Naive B cell (primary cell): ENCODE measurements at regions not wholly inside any gene's neighbourhood (a gene's known extent, or its start where the extent isn't known, plus 50 kb on each side); places are given as distances from the start of the nearest gene placed in this dataset.

Experiments used
- ATAC-seq, 2 donors: fragments of 150-1000 bp; cut with Tn5 transposase; 2 replicates each; pipeline ENCODE4 v1.10.0; 2021; ENCODE audit warnings: low read depth in 2 of 2, mild to moderate bottlenecking in 2 of 2, moderate library complexity in 2 of 2
- DNase-seq: peaks from one replicate; pipeline ENCODE4 v3.0.0; 2022
- H3K27ac Mint-ChIP-seq, 6 donors: one replicate each; pipeline ENCODE4 v1.8.0; 2020 to 2022; ENCODE audit warnings: mild to moderate bottlenecking in 6 of 6, mixed read lengths in 6 of 6, moderate library complexity in 5 of 6, inconsistent platforms in 2 of 6
- H3K27me3 Mint-ChIP-seq, 3 donors: one replicate each; pipeline ENCODE4 v1.8.0; 2021 to 2022; ENCODE audit warnings: mixed read lengths in 3 of 3, mild to moderate bottlenecking in 1 of 3
- H3K36me3 Mint-ChIP-seq, 2 donors: one replicate each; pipeline ENCODE4 v1.8.0; 2020 to 2022; ENCODE audit warnings: mixed read lengths in 2 of 2, inconsistent platforms in 1 of 2, mild to moderate bottlenecking in 1 of 2
- H3K4me1 Mint-ChIP-seq, 3 donors: one replicate each; pipeline ENCODE4 v1.8.0; 2020 to 2022; ENCODE audit warnings: mixed read lengths in 3 of 3, inconsistent platforms in 1 of 3, mild to moderate bottlenecking in 1 of 3, moderate library complexity in 1 of 3
- H3K4me3 Mint-ChIP-seq, 8 donors: one replicate each; pipeline ENCODE4 v1.8.0; 2020 to 2022; ENCODE audit warnings: mild to moderate bottlenecking in 8 of 8, mixed read lengths in 8 of 8, moderate library complexity in 8 of 8, inconsistent platforms in 2 of 8
- H3K9me3 Mint-ChIP-seq, 7 donors: one replicate each; pipeline ENCODE4 v1.8.0; 2020 to 2022; ENCODE audit warnings: mixed read lengths in 7 of 7, mild to moderate bottlenecking in 5 of 7, inconsistent platforms in 2 of 7, moderate library complexity in 1 of 7

DNA sequence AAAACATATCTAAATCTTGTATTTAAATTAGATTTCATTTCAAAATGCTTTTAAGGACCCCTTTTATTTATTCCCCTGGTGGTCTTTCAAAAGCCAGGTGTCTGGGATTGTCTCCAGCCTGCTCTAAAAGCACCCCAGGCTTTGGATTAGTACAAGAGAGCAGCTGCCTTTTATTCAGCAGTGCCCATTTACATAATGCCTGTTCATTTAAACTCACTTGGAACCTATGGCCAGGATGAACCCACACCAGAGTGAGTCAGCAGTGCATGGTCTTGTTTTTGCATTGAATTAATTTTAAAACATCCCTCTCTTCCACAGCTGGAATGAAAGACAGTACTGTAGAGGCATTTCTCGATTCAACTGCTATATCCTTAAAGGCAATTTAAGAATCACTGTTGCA is 64.1 kb upstream of the TENM3 start:
- ATAC-seq, result no peak
- Mint-ChIP-seq H3K4me1 (no peaks in the 10 kb centered on the region), H3K27me3 (no peaks in the 10 kb centered on the region), H3K27ac (no peak overlapping the region), H3K9me3 (no peaks in the 10 kb centered on the region), H3K4me3 (no peak overlapping the region), H3K36me3 (no peaks in the 10 kb centered on the region)
- no peak for DNase-seq

- Mint-ChIP-seq H3K4me1 (no peaks in the 10 kb centered on the region), H3K9me3 (no peaks in the 10 kb centered on the region), H3K27ac (no peak overlapping the region), H3K27me3 (no peaks in the 10 kb centered on the region), H3K4me3 (no peak overlapping the region), H3K36me3 (no peaks in the 10 kb centered on the region)
- ATAC-seq (no peak), DNase-seq (no peak)
These were observed 63.5 kb upstream of the TENM3 start for GRCh38 chr4:182179751-182180150.

- no peak overlapping the region for H3K27ac Mint-ChIP-seq
- ATAC-seq (no peak), DNase-seq (no peak)
- no peaks in the 10 kb centered on the region for H3K27me3 Mint-ChIP-seq
- H3K4me3 Mint-ChIP-seq, result no peak overlapping the region
- no peaks in the 10 kb centered on the region for H3K36me3 Mint-ChIP-seq
- H3K4me1 Mint-ChIP-seq, result no peaks in the 10 kb centered on the region
- no peaks in the 10 kb centered on the region for H3K9me3 Mint-ChIP-seq
These were observed 57.7 kb upstream of the TENM3 start for GRCh38 chr4:182185491-182185890.

DNA sequence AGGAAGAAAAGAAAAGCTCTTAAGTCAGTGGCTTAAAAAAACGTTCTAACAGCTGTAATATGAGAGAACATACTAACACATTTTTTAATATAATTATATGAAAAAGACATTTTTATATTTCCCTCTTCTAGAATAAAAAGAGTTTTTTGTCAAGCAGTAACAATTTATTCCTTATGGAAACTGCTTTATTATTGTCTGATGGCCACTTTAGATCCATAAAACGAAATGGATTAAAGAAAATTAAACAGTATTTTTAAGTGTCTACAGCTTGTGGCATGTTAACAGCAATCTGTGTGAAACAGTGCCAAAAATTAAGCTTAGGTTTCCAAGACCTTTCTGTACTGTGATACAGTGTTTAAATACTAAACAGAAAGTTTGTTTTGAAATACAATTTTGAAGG is 55.5 kb upstream of the TENM3 start:
- no peak for ATAC-seq
- H3K36me3 Mint-ChIP-seq, result no peaks in the 10 kb centered on the region
- H3K27me3 Mint-ChIP-seq, result no peaks in the 10 kb centered on the region
- no peaks in the 10 kb centered on the region for H3K4me1 Mint-ChIP-seq
- no peak overlapping the region for H3K4me3 Mint-ChIP-seq
- peaks cover 0 to 4% (median 0%) of the 10 kb centered on the region in 7 donors for H3K9me3 Mint-ChIP-seq
- no peak overlapping the region for H3K27ac Mint-ChIP-seq
- no peak for DNase-seq

- Mint-ChIP-seq H3K9me3 (peaks cover 0 to 4% (median 0%) of the 10 kb centered on the region in 7 donors), H3K4me3 (no peak overlapping the region), H3K4me1 (no peaks in the 10 kb centered on the region), H3K27me3 (no peaks in the 10 kb centered on the region), H3K27ac (no peak overlapping the region), H3K36me3 (no peaks in the 10 kb centered on the region)
- DNase-seq (no peak), ATAC-seq (no peak)
These were observed 54.6 kb upstream of the TENM3 start for GRCh38 chr4:182188622-182189021.

- no peaks in the 10 kb centered on the region for H3K36me3 Mint-ChIP-seq
- ATAC-seq, result no peak
- no peak for DNase-seq
- H3K9me3 Mint-ChIP-seq, result peaks cover 0 to 4% (median 0%) of the 10 kb centered on the region in 7 donors
- H3K27ac Mint-ChIP-seq, result no peak overlapping the region
- H3K4me3 Mint-ChIP-seq, result no peak overlapping the region
- H3K4me1 Mint-ChIP-seq, result no peaks in the 10 kb centered on the region
- no peaks in the 10 kb centered on the region for H3K27me3 Mint-ChIP-seq
These were observed 53.9 kb upstream of the TENM3 start for GRCh38 chr4:182189103-182189878.

- H3K9me3 Mint-ChIP-seq, result peaks cover 0 to 4% (median 0%) of the 10 kb centered on the region in 7 donors
- H3K27ac Mint-ChIP-seq, result no peak overlapping the region
- ATAC-seq, result no peak
- H3K36me3 Mint-ChIP-seq, result no peaks in the 10 kb centered on the region
- H3K4me1 Mint-ChIP-seq, result no peaks in the 10 kb centered on the region
- DNase-seq, result no peak
- no peaks in the 10 kb centered on the region for H3K27me3 Mint-ChIP-seq
- H3K4me3 Mint-ChIP-seq, result no peak overlapping the region
These were observed 52.9 kb upstream of the TENM3 start for GRCh38 chr4:182190306-182190705.

- ATAC-seq, result no peak
These were observed 50.6 kb upstream of the TENM3 start for GRCh38 chr4:182192511-182193181.

GRCh38 chr4:182193311-182193710 is 49.9 kb upstream of the TENM3 start:
- Mint-ChIP-seq H3K4me3 (no peak overlapping the region), H3K9me3 (peaks cover 0 to 6% (median 2%) of the 10 kb centered on the region in 7 donors), H3K27ac (no peak overlapping the region), H3K36me3 (no peaks in the 10 kb centered on the region), H3K27me3 (no peaks in the 10 kb centered on the region), H3K4me1 (no peaks in the 10 kb centered on the region)
- ATAC-seq (no peak), DNase-seq (no peak)

More at GRCh38 chr4:182192511-182193181, 50.6 kb upstream of the TENM3 start:
- Mint-ChIP-seq H3K27me3 (no peaks in the 10 kb centered on the region), H3K4me1 (no peaks in the 10 kb centered on the region), H3K4me3 (no peak overlapping the region), H3K27ac (no peak overlapping the region), H3K36me3 (no peaks in the 10 kb centered on the region), H3K9me3 (peaks cover 0 to 6% (median 2%) of the 10 kb centered on the region in 7 donors)
- DNase-seq, result no peak
